K562 (cell line): ENCODE measurements at regions not wholly inside any gene's neighbourhood (a gene's known extent, or its start where the extent isn't known, plus 50 kb on each side); places are given as distances from the start of the nearest gene placed in this dataset.

Experiments used
- CREM ChIP-seq: IDR thresholded peaks from 2 replicates; pipeline ENCODE4 v1.6.1; 2014; ENCODE audit warnings: antibody characterized with exemption, low read depth
- DDX20 ChIP-seq: fragments of 450-650 bp; IDR thresholded peaks from 2 replicates; pipeline ENCODE4 v1.6.1; 2016; ENCODE audit warnings: missing genetic modification characterization, low read depth, mild to moderate bottlenecking, missing compliant biosample characterization, moderate library complexity
- ETV5 ChIP-seq: sonication (generic); formaldehyde crosslinking; IDR thresholded peaks from 2 replicates; pipeline ENCODE4 v1.4.0; 2020; ENCODE audit warnings: low read depth, mild to moderate bottlenecking, missing genetic modification reagents
- HNRNPH1 ChIP-seq: fragments of 200-400 bp; formaldehyde crosslinking; optimal IDR thresholded peaks from 2 replicates; pipeline ENCODE3; 2017; ENCODE audit warnings: low read depth, mild to moderate bottlenecking, low read length, moderate library complexity
- JUNB ChIP-seq: fragments of 450-650 bp; formaldehyde crosslinking; conservative IDR thresholded peaks from 2 replicates; pipeline ENCODE4 v1.4.0; 2020; ENCODE audit warnings: mild to moderate bottlenecking
- MCM2 ChIP-seq: fragments of 450-650 bp; IDR thresholded peaks from 2 replicates; pipeline ENCODE4 v1.6.1; 2017; ENCODE audit warnings: low read depth, mild to moderate bottlenecking
- MYBL2 ChIP-seq, 2 experiments: fragments of 450-650 bp in 1 of 2; sonication (generic) in 1 of 2; formaldehyde crosslinking in 1 of 2; IDR thresholded peaks; 2 replicates each; pipeline versions ENCODE4 v1.6.1 to v1.8.1; 2017 to 2022; ENCODE audit warnings: borderline replicate concordance in 1 of 2, inconsistent platforms in 1 of 2, low read depth in 1 of 2, mild to moderate bottlenecking in 1 of 2, missing genetic modification reagents in 1 of 2, moderate library complexity in 1 of 2
- NFIX ChIP-seq: fragments of 250-450 bp; sonication (Bioruptor Pico); IDR thresholded peaks from 2 replicates; pipeline ENCODE4 v1.4.0; 2020; ENCODE audit warnings: low read depth, mild to moderate bottlenecking, moderate library complexity
- PHF21A ChIP-seq: fragments of 450-650 bp; IDR thresholded peaks from 2 replicates; pipeline ENCODE4 v1.6.1; 2017; ENCODE audit warnings: low read depth, borderline replicate concordance
- POLR2A ChIP-seq: fragments of 450-650 bp; conservative IDR thresholded peaks from 2 replicates; pipeline ENCODE4 v1.6.1; 2016
- PRMT5 ChIP-seq: sonication (generic); formaldehyde crosslinking; IDR thresholded peaks from 2 replicates; pipeline ENCODE4 v1.5.0; 2020; ENCODE audit warnings: missing genetic modification reagents
- PYGO2 ChIP-seq: fragments of 450-650 bp; IDR thresholded peaks from 2 replicates; pipeline ENCODE4 v1.6.1; 2016; ENCODE audit warnings: mild to moderate bottlenecking, missing genetic modification characterization, moderate library complexity, missing compliant biosample characterization
- RAD21 ChIP-seq, 2 experiments: fragments of 250-450 bp in 1 of 2; fragments of 450-650 bp in 1 of 2; sonication (Bioruptor Pico) in 1 of 2; formaldehyde crosslinking in 1 of 2; IDR thresholded peaks in 1 of 2; conservative IDR thresholded peaks in 1 of 2; 2 replicates each; pipeline versions ENCODE4 v1.4.0 to v1.8.0; 2020 to 2022; ENCODE audit warnings: mild to moderate bottlenecking in 2 of 2, moderate library complexity in 1 of 2
- SRF ChIP-seq, 2 experiments: fragments of 250-450, 450-650 bp in 1 of 2; sonication (Bioruptor Pico) in 1 of 2; sonication (generic) in 1 of 2; formaldehyde crosslinking; IDR thresholded peaks; 2 replicates each; pipeline versions ENCODE4 v1.5.0 to v1.5.1; 2020 to 2022; ENCODE audit warnings: mild to moderate bottlenecking in 1 of 2, missing genetic modification reagents in 1 of 2
- TBP ChIP-seq: optimal IDR thresholded peaks from 2 replicates; pipeline ENCODE3; 2011; ENCODE audit warnings: low read depth, low read length, improper control_type of control experiment
- TRIM24 ChIP-seq, 2 experiments: fragments of 450-650 bp; IDR thresholded peaks; 2 replicates each; pipeline ENCODE4 v1.6.1; 2016
- YBX1 ChIP-seq: fragments of 450-650 bp; IDR thresholded peaks from 2 replicates; pipeline ENCODE4 v1.7.1; 2016; ENCODE audit warnings: mild to moderate bottlenecking
- ZC3H4 ChIP-seq: sonication (generic); formaldehyde crosslinking; IDR thresholded peaks from 2 replicates; pipeline ENCODE4 v1.9.0; 2021; ENCODE audit warnings: missing genetic modification reagents, borderline replicate concordance
- ZFPM2 ChIP-seq: fragments of 250-450 bp; sonication (Bioruptor Pico); IDR thresholded peaks from 2 replicates; pipeline ENCODE4 v1.5.1; 2022; ENCODE audit warnings: mild to moderate bottlenecking
- ZNF133 ChIP-seq: fragments of 250-450 bp; sonication (Bioruptor Pico); IDR thresholded peaks from 2 replicates; pipeline ENCODE4 v1.4.0; 2020; ENCODE audit warnings: mild to moderate bottlenecking
- ZNF174 ChIP-seq: fragments of 250-450 bp; sonication (Bioruptor Pico); IDR thresholded peaks from 2 replicates; pipeline ENCODE4 v1.4.0; 2020; ENCODE audit warnings: mild to moderate bottlenecking
- ZNF175 ChIP-seq: fragments of 200-800 bp; sonication (Bioruptor generic); IDR thresholded peaks from 2 replicates; pipeline ENCODE4 v1.6.1; 2016; ENCODE audit warnings: low read depth, mild to moderate bottlenecking, missing genetic modification characterization, missing compliant biosample characterization
- ZNF197 ChIP-seq: fragments of 200-800 bp; sonication (Bioruptor generic); IDR thresholded peaks from 2 replicates; pipeline ENCODE4 v1.6.1; 2016; ENCODE audit warnings: low read depth, missing genetic modification characterization, missing compliant biosample characterization
- TF ChIP-seq, protein P1 (sequence below), 3 experiments: fragments of 200-800 bp in 1 of 3; fragments of 250-450 bp in 1 of 3; fragments of 450-650 bp in 1 of 3; sonication (Bioruptor Pico) in 1 of 3; sonication (Bioruptor generic) in 1 of 3; formaldehyde crosslinking in 1 of 3; IDR thresholded peaks; 2 replicates each; pipeline versions ENCODE4 v1.6.1 to v1.8.0; 2016 to 2022; ENCODE audit warnings: mild to moderate bottlenecking in 2 of 3, missing genetic modification characterization in 2 of 3, missing compliant biosample characterization in 1 of 3, moderate library complexity in 1 of 3
- TF ChIP-seq, protein P2 (sequence below): sonication (generic); formaldehyde crosslinking; IDR thresholded peaks from 2 replicates; pipeline ENCODE4 v1.9.0; 2022; ENCODE audit warnings: mild to moderate bottlenecking, missing genetic modification reagents
- TF ChIP-seq, protein P3 (sequence below): fragments of 450-650 bp; IDR thresholded peaks from 2 replicates; pipeline ENCODE4 v1.6.1; 2016; ENCODE audit warnings: antibody characterized with exemption

DNA sequence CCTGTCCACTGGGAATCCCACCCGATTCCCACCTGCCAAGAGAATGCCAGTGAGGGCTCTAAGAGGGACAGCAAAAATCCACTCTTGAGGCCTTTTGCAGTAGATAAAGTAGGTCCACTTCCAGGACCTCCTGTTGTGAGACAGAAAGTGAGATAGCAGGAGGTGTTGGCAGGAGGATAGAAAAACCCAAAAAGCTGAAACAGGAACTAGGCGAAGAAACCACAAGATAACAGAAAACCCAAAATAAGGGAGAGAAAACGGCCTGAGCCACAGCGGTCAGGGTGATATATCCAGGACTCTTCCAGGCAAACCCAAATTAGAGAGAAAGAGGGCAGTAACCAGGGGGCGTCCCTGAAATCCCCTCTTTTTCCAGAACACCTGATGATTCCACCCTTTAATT lies 79.7 kb upstream of the LINC01488 start (continued):
- TF ChIP-seq PYGO2 (tag) (peak; percentile 25; the same call in 1 of the 2 replicates), ZNF197 (0 out of 2 replicates have a peak, but pooled peaks have one; percentile 42), PRMT5 (no peak), SRF (CRISPR knock-in tag; IDR thresholded peaks at IDR 0.05) (no peak), DDX20 (tag) (no peak), RAD21 (CRISPR knock-in tag; conservative IDR thresholded peaks at IDR 0.05 in 1 of 2, IDR thresholded peaks at IDR 0.05 in 1 of 2) (peak in 1 of 2 experiments; percentile 18; a peak in 2 of 4 replicates), ZFPM2 (CRISPR knock-in tag) (no peak), POLR2A (no peak), ZNF133 (CRISPR knock-in tag) (no peak), MCM2 (no peak), YBX1 (no peak), TBP (no peak), TRIM24 (IDR thresholded peaks at IDR 0.05) (peak; percentile 55 to 73), ETV5 (CRISPR knock-in tag) (peak; percentile 81; the same call in 1 of the 2 replicates), PHF21A (no peak), ZNF175 (CRISPR knock-in tag) (peak; percentile 72; the same call in 1 of the 2 replicates), ZC3H4 (no peak), MYBL2 (IDR thresholded peaks at IDR 0.05; ENCODE audit: low read depth) (no peak), MYBL2 (CRISPR knock-in tag; IDR thresholded peaks at IDR 0.05; ENCODE audit: borderline replicate concordance) (no peak), HNRNPH1 (no peak), JUNB (CRISPR knock-in tag) (no peak), CREM (0 out of 2 replicates have a peak, but pooled peaks have one; percentile 4), NFIX (CRISPR knock-in tag) (no peak), ZNF174 (CRISPR knock-in tag) (no peak)
- TF ChIP-seq, protein P1, sequence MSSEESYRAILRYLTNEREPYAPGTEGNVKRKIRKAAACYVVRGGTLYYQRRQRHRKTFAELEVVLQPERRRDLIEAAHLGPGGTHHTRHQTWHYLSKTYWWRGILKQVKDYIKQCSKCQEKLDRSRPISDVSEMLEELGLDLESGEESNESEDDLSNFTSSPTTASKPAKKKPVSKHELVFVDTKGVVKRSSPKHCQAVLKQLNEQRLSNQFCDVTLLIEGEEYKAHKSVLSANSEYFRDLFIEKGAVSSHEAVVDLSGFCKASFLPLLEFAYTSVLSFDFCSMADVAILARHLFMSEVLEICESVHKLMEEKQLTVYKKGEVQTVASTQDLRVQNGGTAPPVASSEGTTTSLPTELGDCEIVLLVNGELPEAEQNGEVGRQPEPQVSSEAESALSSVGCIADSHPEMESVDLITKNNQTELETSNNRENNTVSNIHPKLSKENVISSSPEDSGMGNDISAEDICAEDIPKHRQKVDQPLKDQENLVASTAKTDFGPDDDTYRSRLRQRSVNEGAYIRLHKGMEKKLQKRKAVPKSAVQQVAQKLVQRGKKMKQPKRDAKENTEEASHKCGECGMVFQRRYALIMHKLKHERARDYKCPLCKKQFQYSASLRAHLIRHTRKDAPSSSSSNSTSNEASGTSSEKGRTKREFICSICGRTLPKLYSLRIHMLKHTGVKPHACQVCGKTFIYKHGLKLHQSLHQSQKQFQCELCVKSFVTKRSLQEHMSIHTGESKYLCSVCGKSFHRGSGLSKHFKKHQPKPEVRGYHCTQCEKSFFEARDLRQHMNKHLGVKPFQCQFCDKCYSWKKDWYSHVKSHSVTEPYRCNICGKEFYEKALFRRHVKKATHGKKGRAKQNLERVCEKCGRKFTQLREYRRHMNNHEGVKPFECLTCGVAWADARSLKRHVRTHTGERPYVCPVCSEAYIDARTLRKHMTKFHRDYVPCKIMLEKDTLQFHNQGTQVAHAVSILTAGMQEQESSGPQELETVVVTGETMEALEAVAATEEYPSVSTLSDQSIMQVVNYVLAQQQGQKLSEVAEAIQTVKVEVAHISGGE (CRISPR knock-in tag; IDR thresholded peaks at IDR 0.05): no peak; a peak in 1 of 6 replicates
- TF ChIP-seq, protein P2, sequence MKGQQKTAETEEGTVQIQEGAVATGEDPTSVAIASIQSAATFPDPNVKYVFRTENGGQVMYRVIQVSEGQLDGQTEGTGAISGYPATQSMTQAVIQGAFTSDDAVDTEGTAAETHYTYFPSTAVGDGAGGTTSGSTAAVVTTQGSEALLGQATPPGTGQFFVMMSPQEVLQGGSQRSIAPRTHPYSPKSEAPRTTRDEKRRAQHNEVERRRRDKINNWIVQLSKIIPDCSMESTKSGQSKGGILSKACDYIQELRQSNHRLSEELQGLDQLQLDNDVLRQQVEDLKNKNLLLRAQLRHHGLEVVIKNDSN (CRISPR knock-in tag): no peak
- TF ChIP-seq, protein P3, sequence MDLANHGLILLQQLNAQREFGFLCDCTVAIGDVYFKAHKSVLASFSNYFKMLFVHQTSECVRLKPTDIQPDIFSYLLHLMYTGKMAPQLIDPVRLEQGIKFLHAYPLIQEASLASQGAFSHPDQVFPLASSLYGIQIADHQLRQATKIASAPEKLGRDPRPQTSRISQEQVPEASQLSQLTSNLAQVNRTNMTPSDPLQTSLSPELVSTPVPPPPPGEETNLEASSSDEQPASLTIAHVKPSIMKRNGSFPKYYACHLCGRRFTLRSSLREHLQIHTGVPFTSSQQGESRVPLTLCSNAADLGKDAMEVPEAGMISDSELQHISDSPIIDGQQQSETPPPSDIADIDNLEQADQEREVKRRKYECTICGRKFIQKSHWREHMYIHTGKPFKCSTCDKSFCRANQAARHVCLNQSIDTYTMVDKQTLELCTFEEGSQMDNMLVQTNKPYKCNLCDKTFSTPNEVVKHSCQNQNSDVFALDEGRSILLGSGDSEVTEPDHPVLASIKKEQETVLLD: peak; percentile 90
